NCI-H1105 treated with DMSO at 0.1 percent for 48 hours (cell line): ENCODE measurements at regions not wholly inside any gene's neighbourhood (a gene's known extent, or its start where the extent isn't known, plus 50 kb on each side); places are given as distances from the start of the nearest gene placed in this dataset.
"Not testable (repeated sequence)": the region's sequence is repeated elsewhere in the genome, so short reads cannot be mapped to it uniquely, and the experiment has no call there.

ENCODE experiments used
- DNase-seq: peaks from one replicate; lab custom pipeline; 2025; lab: John Stamatoyannopoulos, UW

- not testable (repeated sequence) for DNase-seq
Measured at GRCh38 chr14:66278418-66278817, 207.8 kb upstream of the CCDC196 start.

GRCh38 chr14:66281036-66281776, 205.0 kb upstream of the CCDC196 start:
- no peak for DNase-seq

GRCh38 chr14:66284346-66284745, 201.8 kb upstream of the CCDC196 start:
- no peak for DNase-seq

- DNase-seq: no peak
Measured at GRCh38 chr14:66288511-66288910, 197.7 kb upstream of the CCDC196 start.

GRCh38 chr14:66291756-66292155, 194.4 kb upstream of the CCDC196 start:
- no peak for DNase-seq

- DNase-seq: no peak
Measured at GRCh38 chr14:66293533-66294105, 192.6 kb upstream of the CCDC196 start.

GRCh38 chr14:66295386-66295785, 190.8 kb upstream of the CCDC196 start:
- no peak for DNase-seq

GRCh38 chr14:66300886-66301285, 185.3 kb upstream of the CCDC196 start:
- DNase-seq: no peak

- DNase-seq: no peak
Measured at GRCh38 chr14:66306101-66306500, 180.1 kb upstream of the CCDC196 start.

GRCh38 chr14:66311058-66311457, 175.1 kb upstream of the CCDC196 start:
- DNase-seq: no peak

GRCh38 chr14:66311990-66312389, 174.2 kb upstream of the CCDC196 start:
- DNase-seq: peak; percentile 81

GRCh38 chr14:66312451-66312850, 173.7 kb upstream of the CCDC196 start:
- DNase-seq: no peak

- DNase-seq: no peak
Measured at GRCh38 chr14:66315098-66315497, 171.1 kb upstream of the CCDC196 start.

- DNase-seq: no peak
Measured at GRCh38 chr14:66315548-66315947, 170.6 kb upstream of the CCDC196 start.

GRCh38 chr14:66322564-66322963, 163.6 kb upstream of the CCDC196 start:
- no peak for DNase-seq

- no peak for DNase-seq
Measured at GRCh38 chr14:66330228-66330627, 155.9 kb upstream of the CCDC196 start.

- DNase-seq: no peak
Measured at GRCh38 chr14:66330916-66331315, 155.3 kb upstream of the CCDC196 start.

GRCh38 chr14:66333293-66333692, 152.9 kb upstream of the CCDC196 start:
- not testable (repeated sequence) for DNase-seq

GRCh38 chr14:66341239-66341638, 144.9 kb upstream of the CCDC196 start:
- DNase-seq: no peak

GRCh38 chr14:66345986-66346385, 140.2 kb upstream of the CCDC196 start:
- DNase-seq: no peak

GRCh38 chr14:66351310-66351709, 134.9 kb upstream of the CCDC196 start:
- DNase-seq: no peak

- peak; percentile 81 for DNase-seq
Measured at GRCh38 chr14:66359500-66359899, 126.7 kb upstream of the CCDC196 start.

- peak; percentile 49 for DNase-seq
Measured at GRCh38 chr14:66360366-66360926, 125.7 kb upstream of the CCDC196 start.

GRCh38 chr14:66361013-66361412, 125.2 kb upstream of the CCDC196 start:
- no peak for DNase-seq
